ENCODE measurements at regions not wholly inside any gene's neighbourhood (a gene's known extent, or its start where the extent isn't known, plus 50 kb on each side); places are given as distances from the start of the nearest gene placed in this dataset.

GRCh38 chr14:56889705-56890104 lies 79.4 kb upstream of the OTX2 start:
- Histone ChIP-seq H3K27me3 (peaks cover 0 to 5% of the 10 kb centered on the region in 2 donors), H3K9me3 (no peaks in the 10 kb centered on the region), H3K36me3 (no peaks in the 10 kb centered on the region), H3K4me1 (peaks cover 0 to 4% (median 0%) of the 10 kb centered on the region in 4 donors), H3K4me3 (no peak overlapping the region), H3K27ac (no peak overlapping the region)
- no peak for DNase-seq
- ATAC-seq: no peak
- 58% methylated on average over 2 of the region's 2 CpGs for WGBS (ENCODE audit: insufficient coverage, low coverage, low lambda C conversion rate, missing lambda C conversion rate)
- intact Hi-C loops (cut with DNase I): no loop called here
- TF ChIP-seq CTCF (IDR thresholded peaks at IDR 0.05) (no peak), POLR2A (IDR thresholded peaks at IDR 0.05) (no peak)

- Histone ChIP-seq H3K9me3 (no peaks in the 10 kb centered on the region), H3K27me3 (peaks cover 0 to 5% of the 10 kb centered on the region in 2 donors), H3K4me1 (peaks cover 0 to 4% (median 0%) of the 10 kb centered on the region in 4 donors), H3K4me3 (no peak overlapping the region), H3K36me3 (no peaks in the 10 kb centered on the region), H3K27ac (no peak overlapping the region)
- TF ChIP-seq CTCF (IDR thresholded peaks at IDR 0.05): no peak
- TF ChIP-seq POLR2A (IDR thresholded peaks at IDR 0.05): no peak
- no peak for DNase-seq
- ATAC-seq: no peak
- intact Hi-C loops (cut with DNase I): no loop called here
- WGBS (ENCODE audit: insufficient coverage, low coverage, low lambda C conversion rate, missing lambda C conversion rate): 57% methylated on average over 3 of the region's 3 CpGs
Measured at GRCh38 chr14:56888274-56888673, 78.0 kb upstream of the OTX2 start.

GRCh38 chr14:56887216-56887615 lies 76.9 kb upstream of the OTX2 start:
- 64% methylated on average over 2 of the region's 2 CpGs for WGBS (ENCODE audit: insufficient coverage, low coverage, low lambda C conversion rate, missing lambda C conversion rate)
- no peak for DNase-seq
- Histone ChIP-seq H3K27ac (no peak overlapping the region), H3K9me3 (no peaks in the 10 kb centered on the region), H3K36me3 (no peaks in the 10 kb centered on the region), H3K4me3 (no peak overlapping the region), H3K27me3 (peaks cover 0 to 5% of the 10 kb centered on the region in 2 donors), H3K4me1 (peaks cover 0 to 4% (median 0%) of the 10 kb centered on the region in 4 donors)
- intact Hi-C loops (cut with DNase I): no loop called here
- ATAC-seq: no peak
- TF ChIP-seq POLR2A (IDR thresholded peaks at IDR 0.05) (no peak), CTCF (IDR thresholded peaks at IDR 0.05) (no peak)

- Histone ChIP-seq H3K27ac (no peak overlapping the region), H3K9me3 (no peaks in the 10 kb centered on the region), H3K4me3 (no peak overlapping the region), H3K36me3 (no peaks in the 10 kb centered on the region), H3K27me3 (peaks cover 0 to 5% of the 10 kb centered on the region in 2 donors), H3K4me1 (peaks cover 0 to 4% (median 0%) of the 10 kb centered on the region in 4 donors)
- no peak for DNase-seq
- intact Hi-C loops (cut with DNase I): no loop called here
- 23% methylated on average over 6 of the region's 6 CpGs for WGBS (ENCODE audit: insufficient coverage, low coverage, low lambda C conversion rate, missing lambda C conversion rate)
- TF ChIP-seq CTCF (IDR thresholded peaks at IDR 0.05) (no peak), POLR2A (IDR thresholded peaks at IDR 0.05) (no peak)
- ATAC-seq: peak in 3 of 4 donors; percentile 63 to 88 (median 64)
Measured at GRCh38 chr14:56886471-56887062, 76.3 kb upstream of the OTX2 start.

Data from right lobe of liver (tissue), 6 donors.